H9 (cell line): ENCODE measurements at regions not wholly inside any gene's neighbourhood (a gene's known extent, or its start where the extent isn't known, plus 50 kb on each side); places are given as distances from the start of the nearest gene placed in this dataset.

Experiments
- DNase-seq: peaks from one replicate; pipeline ENCODE4 v3.0.0-alpha.2; 2017
- H2AFZ ChIP-seq: one replicate; pipeline ENCODE4 v1.6.1; 2013; ENCODE audit warnings: mild to moderate bottlenecking, low read length, control low read depth, moderate library complexity
- H2AK5ac ChIP-seq: 2 replicates; pipeline ENCODE4 v1.6.1; 2013; ENCODE audit warnings: low read length, control low read depth, mixed read lengths; ENCODE audit not compliant: insufficient read length
- H2BK120ac ChIP-seq: one replicate; pipeline ENCODE4 v1.6.1; 2013; ENCODE audit warnings: low read depth, mild to moderate bottlenecking, low read length, control low read depth, inconsistent platforms; ENCODE audit not compliant: poor library complexity, severe bottlenecking
- H2BK12ac ChIP-seq: 2 replicates; pipeline ENCODE4 v1.6.1; 2013; ENCODE audit warnings: low read length, control low read depth, mixed read lengths, low read depth; ENCODE audit not compliant: insufficient read length
- H2BK15ac ChIP-seq: 2 replicates; pipeline ENCODE4 v1.6.1; 2013; ENCODE audit warnings: low read depth, low read length, control low read depth
- H2BK20ac ChIP-seq: one replicate; pipeline ENCODE4 v1.6.1; 2013; ENCODE audit warnings: low read depth, mild to moderate bottlenecking, low read length, control low read depth, inconsistent platforms; ENCODE audit not compliant: poor library complexity, severe bottlenecking
- H2BK5ac ChIP-seq: 2 replicates; pipeline ENCODE4 v1.6.1; 2013; ENCODE audit warnings: low read length, control low read depth, mixed read lengths; ENCODE audit not compliant: insufficient read length
- H3K14ac ChIP-seq: 2 replicates; pipeline ENCODE4 v1.6.1; 2013; ENCODE audit warnings: low read length, control low read depth; ENCODE audit not compliant: insufficient read depth
- H3K18ac ChIP-seq: 2 replicates; pipeline ENCODE4 v1.6.1; 2013; ENCODE audit warnings: low read depth, mild to moderate bottlenecking, mixed read lengths, low read length, control low read depth; ENCODE audit not compliant: insufficient read length
- H3K23ac ChIP-seq: 2 replicates; pipeline ENCODE4 v1.6.1; 2013; ENCODE audit warnings: low read length, control low read depth, mixed read lengths, low read depth; ENCODE audit not compliant: insufficient read length
- H3K23me2 ChIP-seq: 2 replicates; pipeline ENCODE4 v1.6.1; 2013; ENCODE audit warnings: low read depth, mild to moderate bottlenecking, mixed read lengths, low read length, control low read depth; ENCODE audit not compliant: insufficient read length, poor library complexity, severe bottlenecking
- H3K27ac ChIP-seq: 2 replicates; pipeline ENCODE4 v1.5.1; 2013; ENCODE audit warnings: low read length, control low read depth, mixed read lengths, low read depth; ENCODE audit not compliant: insufficient read length
- H3K27me3 ChIP-seq: 2 replicates; pipeline ENCODE4 v1.6.1; 2013; ENCODE audit warnings: low read length, control low read depth, inconsistent platforms; ENCODE audit not compliant: insufficient read depth
- H3K4ac ChIP-seq: 2 replicates; pipeline ENCODE4 v1.6.1; 2013; ENCODE audit warnings: low read depth, mild to moderate bottlenecking, control low read depth, inconsistent platforms, low read length, moderate library complexity
- H3K4me1 ChIP-seq: 2 replicates; pipeline ENCODE4 v1.6.1; 2013; ENCODE audit warnings: low read length, control low read depth, inconsistent platforms; ENCODE audit not compliant: insufficient read depth
- H3K4me2 ChIP-seq: 2 replicates; pipeline ENCODE4 v1.6.1; 2013; ENCODE audit warnings: low read length, control low read depth, mixed read lengths; ENCODE audit not compliant: insufficient read length, insufficient read depth
- H3K56ac ChIP-seq: 2 replicates; pipeline ENCODE4 v1.6.1; 2013; ENCODE audit warnings: low read depth, mild to moderate bottlenecking, mixed read lengths, low read length, control low read depth; ENCODE audit not compliant: insufficient read length
- H3K79me1 ChIP-seq: 2 replicates; pipeline ENCODE4 v1.6.1; 2013; ENCODE audit warnings: low read depth, mild to moderate bottlenecking, moderate library complexity, low read length, control low read depth, inconsistent platforms; ENCODE audit not compliant: insufficient read depth, poor library complexity, severe bottlenecking
- H3K79me2 ChIP-seq: 2 replicates; pipeline ENCODE4 v1.6.1; 2013; ENCODE audit warnings: low read length, control low read depth, inconsistent platforms; ENCODE audit not compliant: insufficient read depth
- H3K9ac ChIP-seq: 2 replicates; pipeline ENCODE4 v1.6.1; 2013; ENCODE audit warnings: low read length, control low read depth, mixed read lengths; ENCODE audit not compliant: insufficient read length; ENCODE audit errors: extremely low read depth
- H3K9me3 ChIP-seq: one replicate; pipeline ENCODE4 v1.6.1; 2013; ENCODE audit warnings: low read depth, low read length, inconsistent platforms; ENCODE audit not compliant: control insufficient read depth
- H3T11ph ChIP-seq: one replicate; pipeline ENCODE4 v1.6.1; 2013; ENCODE audit warnings: mild to moderate bottlenecking, low read length, control low read depth, inconsistent platforms
- H4K20me1 ChIP-seq: one replicate; pipeline ENCODE4 v1.6.1; 2013; ENCODE audit not compliant: control insufficient read depth, insufficient read length, insufficient read depth
- H4K5ac ChIP-seq: 2 replicates; pipeline ENCODE4 v1.6.1; 2013; ENCODE audit warnings: low read depth, mild to moderate bottlenecking, mixed read lengths, low read length, control low read depth; ENCODE audit not compliant: insufficient read length
- H4K8ac ChIP-seq: replicated peaks from 2 replicates; pipeline ENCODE4 v1.6.1; 2013; ENCODE audit warnings: low read length, control low read depth, mixed read lengths, low read depth; ENCODE audit not compliant: insufficient read length
- H4K91ac ChIP-seq: 2 replicates; pipeline ENCODE4 v1.6.1; 2013; ENCODE audit warnings: low read depth, mild to moderate bottlenecking, moderate library complexity, mixed read lengths, low read length, control low read depth; ENCODE audit not compliant: insufficient read length
- H3K27ac Mint-ChIP-seq, 3 experiments: 2 replicates in 2 of 3; 3 replicates in 1 of 3; pipeline ENCODE4 v1.8.0; 2020 to 2021; ENCODE audit warnings: mixed read lengths in 3 of 3, mild to moderate bottlenecking in 1 of 3, moderate library complexity in 1 of 3
- H3K27me3 Mint-ChIP-seq: 2 replicates; pipeline ENCODE4 v1.8.0; 2021; ENCODE audit warnings: low read depth, mild to moderate bottlenecking, moderate library complexity, mixed read lengths
- H3K36me3 Mint-ChIP-seq, 3 experiments: 2 replicates in 2 of 3; 3 replicates in 1 of 3; pipeline ENCODE4 v1.8.0; 2020 to 2021; ENCODE audit warnings: low read depth in 3 of 3, mixed read lengths in 3 of 3; ENCODE audit not compliant: insufficient read depth in 1 of 3
- H3K4me1 Mint-ChIP-seq, 2 experiments: 2 replicates each; pipeline ENCODE4 v1.8.0; 2020; ENCODE audit warnings: mixed read lengths in 2 of 2
- H3K4me3 Mint-ChIP-seq, 2 experiments: 2 replicates in 1 of 2; 3 replicates in 1 of 2; pipeline ENCODE4 v1.8.0; 2020 to 2021; ENCODE audit warnings: mild to moderate bottlenecking in 2 of 2, mixed read lengths in 2 of 2, moderate library complexity in 1 of 2
- H3K9me3 Mint-ChIP-seq, 2 experiments: 2 replicates in 1 of 2; 3 replicates in 1 of 2; pipeline ENCODE4 v1.8.0; 2020; ENCODE audit warnings: mild to moderate bottlenecking in 2 of 2, mixed read lengths in 2 of 2, moderate library complexity in 1 of 2
- WGBS: extraction: QIAGEN DNeasy Blood & Tissue Kit; methylation state at CpG from one replicate; pipeline ENCODE4 v1.1.7; 2013; ENCODE audit warnings: missing lambda C conversion rate, low lambda C conversion rate, mixed read lengths; ENCODE audit not compliant: insufficient read length; ENCODE audit errors: extremely low coverage; 5-methylcytosine and 5-hydroxymethylcytosine counted together
- TF ChIP-seq, protein P1 (sequence below): fragments of 200-600 bp; sonication (generic); conservative IDR thresholded peaks from 3 replicates; pipeline ENCODE4 v1.8.0; 2021; ENCODE audit warnings: antibody characterized with exemption, mild to moderate bottlenecking

DNA sequence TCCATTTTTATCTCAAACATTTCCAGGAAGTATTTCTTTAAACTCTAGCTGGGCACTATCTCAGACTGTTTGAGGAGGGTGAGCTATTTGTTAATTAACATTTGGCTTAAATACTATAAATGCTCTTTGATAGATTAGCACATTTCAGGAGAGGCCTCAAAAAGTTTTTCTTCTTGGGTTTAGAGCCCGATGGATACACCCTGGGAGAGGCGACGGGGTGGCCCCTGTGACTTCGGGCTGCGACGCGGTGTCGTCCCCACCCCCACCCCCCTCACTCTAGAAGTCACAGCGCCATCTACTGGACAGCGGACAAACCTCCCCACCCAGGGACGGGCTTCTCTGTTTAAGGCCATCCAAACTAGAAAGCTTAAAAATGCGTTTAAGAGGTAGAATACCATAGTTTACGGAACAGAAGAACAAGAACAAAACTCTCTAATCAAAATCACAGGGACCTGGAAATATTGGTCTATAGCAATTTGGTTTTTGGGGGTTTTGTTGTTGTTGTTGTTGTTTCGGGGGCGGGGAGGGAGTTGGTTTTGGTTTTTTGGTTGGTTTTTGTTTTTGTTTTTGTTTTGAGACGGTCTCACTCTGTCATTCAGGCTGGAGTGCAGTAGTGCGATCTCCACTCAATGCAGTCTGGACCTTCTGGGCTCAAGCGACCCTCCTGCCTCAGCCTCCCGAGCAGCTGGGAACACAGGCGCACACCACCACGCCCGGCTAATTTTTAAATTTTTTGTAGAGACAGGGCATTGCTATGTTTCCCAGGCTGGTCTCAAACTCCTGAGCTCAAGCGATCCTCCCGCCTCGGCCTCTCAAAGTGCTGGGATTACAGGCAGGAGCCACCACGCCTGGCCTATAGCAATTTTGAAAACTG lies 254.4 kb downstream of the C16orf95 start:
- Histone ChIP-seq H3T11ph (no peak overlapping the region), H4K20me1 (no peaks in the 10 kb centered on the region), H3K23me2 (no peaks in the 10 kb centered on the region), H3K27me3 (no peaks in the 10 kb centered on the region), H3K9ac (no peak overlapping the region), H3K4ac (no peak overlapping the region), H3K79me1 (no peaks in the 10 kb centered on the region), H3K4me1 (peaks cover 3% of the 10 kb centered on the region), H3K56ac (no peak overlapping the region), H3K79me2 (no peaks in the 10 kb centered on the region), H4K91ac (no peak overlapping the region), H2AFZ (no peak overlapping the region), H2BK5ac (no peak overlapping the region), H3K14ac (no peak overlapping the region), H3K4me2 (no peak overlapping the region), H4K8ac (no peak overlapping the region), H3K9me3 (no peaks in the 10 kb centered on the region), H3K23ac (no peak overlapping the region), H3K27ac (no peak overlapping the region), H2BK12ac (no peak overlapping the region), H2BK20ac (no peak overlapping the region), H2BK120ac (no peak overlapping the region), H4K5ac (no peak overlapping the region), H2AK5ac (no peak overlapping the region), H2BK15ac (no peak overlapping the region), H3K18ac (no peak overlapping the region)
- Mint-ChIP-seq H3K4me1 (peaks cover 29 to 34% of the 10 kb centered on the region in 2 experiments), H3K9me3 (no peaks in the 10 kb centered on the region), H3K27ac (no peak overlapping the region), H3K27me3 (peaks cover 11% of the 10 kb centered on the region), H3K36me3 (no peaks in the 10 kb centered on the region), H3K4me3 (no peak overlapping the region; a peak in 2 of 5 replicates)
- WGBS: 100% methylated on average over 2 of the region's 26 CpGs
- TF ChIP-seq, protein P1, sequence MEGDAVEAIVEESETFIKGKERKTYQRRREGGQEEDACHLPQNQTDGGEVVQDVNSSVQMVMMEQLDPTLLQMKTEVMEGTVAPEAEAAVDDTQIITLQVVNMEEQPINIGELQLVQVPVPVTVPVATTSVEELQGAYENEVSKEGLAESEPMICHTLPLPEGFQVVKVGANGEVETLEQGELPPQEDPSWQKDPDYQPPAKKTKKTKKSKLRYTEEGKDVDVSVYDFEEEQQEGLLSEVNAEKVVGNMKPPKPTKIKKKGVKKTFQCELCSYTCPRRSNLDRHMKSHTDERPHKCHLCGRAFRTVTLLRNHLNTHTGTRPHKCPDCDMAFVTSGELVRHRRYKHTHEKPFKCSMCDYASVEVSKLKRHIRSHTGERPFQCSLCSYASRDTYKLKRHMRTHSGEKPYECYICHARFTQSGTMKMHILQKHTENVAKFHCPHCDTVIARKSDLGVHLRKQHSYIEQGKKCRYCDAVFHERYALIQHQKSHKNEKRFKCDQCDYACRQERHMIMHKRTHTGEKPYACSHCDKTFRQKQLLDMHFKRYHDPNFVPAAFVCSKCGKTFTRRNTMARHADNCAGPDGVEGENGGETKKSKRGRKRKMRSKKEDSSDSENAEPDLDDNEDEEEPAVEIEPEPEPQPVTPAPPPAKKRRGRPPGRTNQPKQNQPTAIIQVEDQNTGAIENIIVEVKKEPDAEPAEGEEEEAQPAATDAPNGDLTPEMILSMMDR: peak; percentile 81
- DNase-seq: peak; percentile 75
